Endothelial cell of umbilical vein (primary cell): ENCODE measurements at regions not wholly inside any gene's neighbourhood (a gene's known extent, or its start where the extent isn't known, plus 50 kb on each side); places are given as distances from the start of the nearest gene placed in this dataset.

Source experiments
- BruUV-seq: library from RNA; stranded (reverse); fragments of 400-500 nt; replicated peaks from 2 replicates; lab custom pipeline; 2021; lab: Mats Ljungman, UMichigan
- CTCF ChIA-PET: fragments of 300-600, 350-600 bp; sonication (Branson Sonifier 250); formaldehyde crosslinking; loops from one replicate; lab custom pipeline; 2021; ENCODE audit warnings: antibody characterized with exemption, inconsistent platforms; lab: Charles Lee
- POLR2A ChIA-PET: fragments of 300-600, 350-600 bp; sonication (Branson Sonifier 250); formaldehyde crosslinking; loops from one replicate; lab custom pipeline; 2021; ENCODE audit warnings: antibody characterized with exemption, inconsistent platforms; lab: Charles Lee
- DNase-seq: peaks from one replicate; pipeline ENCODE4 v3.0.0-alpha.2; 2011; ENCODE audit warnings: low read depth, low spot score
- FAIRE-seq: peaks from 2 replicates; lab custom pipeline; 2011; peaks lifted over from hg19 to GRCh38; lab: Jason Lieb, UNC
- H2AFZ ChIP-seq: 2 replicates; pipeline ENCODE4 v1.6.0; 2012; ENCODE audit warnings: low read depth, low read length, control low read depth, inconsistent platforms
- H3K27ac ChIP-seq: 2 replicates; pipeline ENCODE4 v1.5.1; 2011; ENCODE audit warnings: low read depth, mild to moderate bottlenecking, control low read depth, low read length, moderate library complexity; ENCODE audit not compliant: insufficient read depth
- H3K27me3 ChIP-seq, 2 experiments: 2 replicates each; pipeline versions ENCODE4 v1.6.0 to v1.6.1; 2011; ENCODE audit warnings: low read length in 2 of 2, mixed read lengths in 1 of 2; ENCODE audit not compliant: control insufficient read depth in 2 of 2, insufficient read depth in 2 of 2
- H3K36me3 ChIP-seq, 2 experiments: 2 replicates in 1 of 2; 3 replicates in 1 of 2; pipeline ENCODE4 v1.5.1; 2011; ENCODE audit warnings: low read length in 2 of 2, mild to moderate bottlenecking in 1 of 2, moderate library complexity in 1 of 2; ENCODE audit not compliant: control insufficient read depth in 2 of 2, insufficient read depth in 2 of 2; ENCODE audit errors: extremely low read depth in 1 of 2
- H3K4me1 ChIP-seq: 3 replicates; pipeline ENCODE4 v1.5.1; 2011; ENCODE audit warnings: mild to moderate bottlenecking, low read length; ENCODE audit not compliant: control insufficient read depth, insufficient read depth; ENCODE audit errors: extremely low read depth
- H3K4me2 ChIP-seq: 2 replicates; pipeline ENCODE4 v1.6.1; 2011; ENCODE audit warnings: low read length, control low read depth, mixed read lengths; ENCODE audit not compliant: insufficient read depth
- H3K4me3 ChIP-seq, 3 experiments: fragments of 200-600 bp in 1 of 3; sonication (generic), shearing (Covaris generic) in 1 of 3; replicated peaks in 1 of 3; 2 replicates each; pipeline ENCODE4 v1.5.1; 2011 to 2016; ENCODE audit warnings: control low read depth in 3 of 3, low read length in 3 of 3, mild to moderate bottlenecking in 2 of 3, inconsistent platforms in 1 of 3, low read depth in 1 of 3, moderate library complexity in 1 of 3; ENCODE audit not compliant: insufficient read depth in 1 of 3
- H3K79me2 ChIP-seq: 2 replicates; pipeline ENCODE4 v1.6.0; 2012; ENCODE audit warnings: low read length, inconsistent platforms; ENCODE audit not compliant: control insufficient read depth, insufficient read depth
- H3K9ac ChIP-seq: replicated peaks from 2 replicates; pipeline ENCODE3; 2011; ENCODE audit warnings: low read length, control low read depth; ENCODE audit not compliant: insufficient read depth; ENCODE audit errors: extremely low read depth
- H3K9me1 ChIP-seq: replicated peaks from 3 replicates; pipeline ENCODE4 v1.6.0; 2011; ENCODE audit warnings: mild to moderate bottlenecking, low read length; ENCODE audit not compliant: control insufficient read depth, insufficient read depth; ENCODE audit errors: extremely low read depth
- H3K9me3 ChIP-seq: replicated peaks from 2 replicates; pipeline ENCODE4 v1.5.1; 2012; ENCODE audit warnings: low read length, inconsistent platforms; ENCODE audit not compliant: control insufficient read depth, insufficient read depth
- H4K20me1 ChIP-seq: replicated peaks from 2 replicates; pipeline ENCODE3; 2011; ENCODE audit warnings: mild to moderate bottlenecking, low read length; ENCODE audit not compliant: control insufficient read depth, insufficient read depth; ENCODE audit errors: extremely low read depth
- CTCF ChIP-seq, 2 donors: IDR thresholded peaks; 1 replicate in 1 of 2; 2 replicates in 1 of 2; pipeline ENCODE4 v1.5.1; 2011; ENCODE audit warnings: low read length in 2 of 2, mild to moderate bottlenecking in 2 of 2, moderate library complexity in 2 of 2, control low read depth in 1 of 2, inconsistent platforms in 1 of 2, low read depth in 1 of 2; ENCODE audit not compliant: insufficient read depth in 1 of 2; ENCODE audit errors: extremely low read depth in 1 of 2
- EZH2 ChIP-seq: IDR thresholded peaks from 2 replicates; pipeline ENCODE4 v1.6.1; 2012; ENCODE audit warnings: borderline replicate concordance, low read depth, mild to moderate bottlenecking, moderate library complexity, low read length, inconsistent platforms; ENCODE audit not compliant: severe bottlenecking
- FOS ChIP-seq: IDR thresholded peaks from 2 replicates; pipeline ENCODE4 v1.6.1; 2011; ENCODE audit warnings: mild to moderate bottlenecking, low read length, moderate library complexity, borderline replicate concordance; ENCODE audit not compliant: insufficient read depth
- GATA2 ChIP-seq: IDR thresholded peaks from 2 replicates; pipeline ENCODE4 v1.7.0; 2011; ENCODE audit warnings: low read depth, mild to moderate bottlenecking, moderate library complexity, mixed read lengths, low read length; ENCODE audit not compliant: insufficient read length, insufficient read depth
- JUN ChIP-seq: IDR thresholded peaks from 2 replicates; pipeline ENCODE4 v1.6.1; 2011; ENCODE audit warnings: borderline replicate concordance, low read depth; ENCODE audit not compliant: insufficient read length, insufficient read depth
- MAX ChIP-seq: IDR thresholded peaks from 2 replicates; pipeline ENCODE4 v1.6.1; 2011; ENCODE audit not compliant: insufficient read depth, insufficient read length
- MYC ChIP-seq: IDR thresholded peaks from one replicate; pipeline ENCODE4 v1.6.1; 2011; ENCODE audit warnings: mild to moderate bottlenecking, low read depth, low read length
- POLR2A ChIP-seq: IDR thresholded peaks from 2 replicates; pipeline ENCODE4 v1.6.1; 2012; ENCODE audit warnings: low read depth, mild to moderate bottlenecking, control low read depth, low read length
- POLR2AphosphoS5 ChIP-seq: IDR thresholded peaks from 2 replicates; pipeline ENCODE4 v1.6.1; 2012; ENCODE audit warnings: low read depth, mild to moderate bottlenecking, control low read depth, low read length, moderate library complexity; ENCODE audit not compliant: insufficient read depth
- dilution Hi-C: fragments of 300-500 bp; cut with MboI; formaldehyde crosslinking; loops from one replicate; pipeline ENCODE4 v1.15.0; 2019; ENCODE audit warnings: low sequenced_read_pairs; ENCODE audit not compliant: extremely low pct_ligation_motif_present
- intact Hi-C: fragments of 100-400 bp; cut with micrococcal nuclease; formaldehyde crosslinking; loops from one replicate; pipeline ENCODE4 v1.10.0; 2022

GRCh38 chr1:222117809-222118208 is 375.9 kb upstream of the DUSP10 start:
- FAIRE-seq, result no peak
- dilution Hi-C loops, result no loop called here
- H3K79me2 ChIP-seq, result no peaks in the 10 kb centered on the region
- no peak overlapping the region for H2AFZ ChIP-seq
- H3K4me2 ChIP-seq, result no peak overlapping the region
- CTCF ChIA-PET, result no interaction called here
- no peak overlapping the region for H3K27ac ChIP-seq
- intact Hi-C loops, result no loop called here
- POLR2A ChIA-PET, result no interaction called here
- DNase-seq, result no peak
- H4K20me1 ChIP-seq, result no peaks in the 10 kb centered on the region
- H3K9ac ChIP-seq, result no peak overlapping the region
- BruUV-seq, result no TSS peak
- H3K36me3 ChIP-seq, result no peaks in the 10 kb centered on the region
- H3K27me3 ChIP-seq, result no peaks in the 10 kb centered on the region
- H3K9me3 ChIP-seq, result no peaks in the 10 kb centered on the region
- H3K9me1 ChIP-seq, result no peaks in the 10 kb centered on the region
- H3K4me1 ChIP-seq, result no peaks in the 10 kb centered on the region
- TF ChIP-seq GATA2 (no peak), EZH2 (no peak), POLR2AphosphoS5 (no peak), FOS (no peak), CTCF (IDR thresholded peaks at IDR 0.05; ENCODE audit: extremely low read depth in 1 of 2, insufficient read depth in 1 of 2, low read depth in 1 of 2, low read length in 2 of 2) (no peak), POLR2A (no peak), JUN (no peak), MAX (no peak), MYC (no peak)
- H3K4me3 ChIP-seq, result no peak overlapping the region
